ENCODE measurements at regions not wholly inside any gene's neighbourhood (a gene's known extent, or its start where the extent isn't known, plus 50 kb on each side); places are given as distances from the start of the nearest gene placed in this dataset.
A peak's percentile ranks its signal among the peaks of the same experiment; 100 is the strongest.

DNA sequence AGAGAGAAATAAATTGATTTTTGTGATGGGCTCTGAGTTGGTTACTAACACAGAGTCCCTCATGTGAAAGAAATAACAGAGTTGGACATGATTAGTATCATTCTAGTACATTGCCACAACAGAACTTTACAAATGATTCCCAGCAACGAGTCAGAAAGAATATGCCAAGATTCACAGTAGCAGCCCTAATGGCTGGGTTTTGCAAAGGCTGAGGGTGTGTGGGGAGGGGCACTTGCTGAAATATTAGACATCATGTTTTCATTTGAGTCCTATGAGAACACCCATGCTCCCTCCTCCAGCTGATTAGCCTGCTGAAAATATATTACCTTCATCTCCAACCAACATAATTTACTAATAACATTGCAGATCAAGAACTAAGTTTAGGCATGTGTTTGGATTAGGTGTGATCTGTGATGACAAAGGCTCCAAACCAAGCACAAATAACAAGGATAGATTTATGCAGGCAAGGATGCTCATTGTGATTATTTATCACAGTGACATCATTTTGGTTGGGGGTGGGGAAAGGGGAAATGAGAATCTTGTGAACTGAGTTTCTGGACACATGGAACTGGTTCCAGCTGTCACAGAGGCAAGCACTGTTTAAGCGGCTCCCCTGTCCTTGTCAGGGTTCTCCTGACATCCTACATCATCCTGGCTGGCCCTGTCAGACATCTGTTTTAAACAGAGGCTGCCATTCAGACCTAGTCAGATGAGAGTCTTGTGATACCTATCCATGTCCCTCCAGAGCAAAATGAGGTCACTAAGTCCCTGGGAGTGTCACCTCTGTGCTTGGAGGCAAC, 205.8 kb upstream of the NCKAP5 start:
- DNase-seq, result no peak

DNA sequence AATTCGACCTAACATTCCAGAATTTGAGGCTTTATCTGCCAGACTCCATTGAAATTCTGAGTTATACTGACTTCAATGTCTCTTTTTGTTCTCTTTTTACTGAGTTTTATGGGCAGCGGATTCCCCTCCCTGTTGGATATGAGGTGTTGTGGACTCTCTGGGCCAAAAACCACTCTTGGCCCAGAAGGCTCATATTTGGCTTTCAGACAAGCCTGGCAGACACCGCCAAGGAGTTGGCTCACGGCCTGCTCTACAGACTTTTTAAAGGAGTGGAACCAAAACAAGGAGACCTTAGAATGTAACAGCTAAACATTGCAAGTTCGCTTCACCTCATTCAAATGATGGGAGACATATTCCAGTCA, 206.4 kb upstream of the NCKAP5 start:
- DNase-seq, result no peak

DNA sequence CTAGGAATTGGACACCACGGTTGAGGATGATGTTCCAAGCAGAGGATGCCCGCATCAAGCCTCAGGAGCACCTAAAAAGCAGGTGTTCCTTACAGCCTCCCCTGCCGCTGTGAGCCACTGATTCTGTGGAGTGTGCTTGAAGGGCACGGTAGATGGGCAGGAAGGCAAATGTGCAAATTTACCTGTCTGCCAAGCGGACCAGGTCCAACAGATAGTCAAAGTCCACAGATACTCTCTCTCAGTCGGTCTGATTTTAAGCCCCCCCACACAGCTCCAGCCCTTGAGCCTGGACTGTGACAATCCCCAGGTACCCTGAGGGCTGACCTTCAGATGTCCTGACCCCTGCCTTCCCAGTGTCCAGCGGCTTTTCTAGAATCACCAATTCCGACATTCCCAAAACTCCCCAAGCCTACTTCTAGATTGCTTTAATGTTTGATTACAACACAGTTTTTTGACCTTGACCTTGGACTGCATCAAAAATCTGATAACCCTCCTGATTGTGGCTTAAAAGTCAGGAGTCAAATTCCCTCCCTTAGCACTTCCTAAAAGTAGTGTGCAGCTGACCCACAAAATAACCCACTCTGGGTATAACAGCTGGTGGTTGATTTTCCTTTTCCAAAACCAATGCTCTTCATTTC, 208.8 kb upstream of the NCKAP5 start:
- DNase-seq, result no peak

DNA sequence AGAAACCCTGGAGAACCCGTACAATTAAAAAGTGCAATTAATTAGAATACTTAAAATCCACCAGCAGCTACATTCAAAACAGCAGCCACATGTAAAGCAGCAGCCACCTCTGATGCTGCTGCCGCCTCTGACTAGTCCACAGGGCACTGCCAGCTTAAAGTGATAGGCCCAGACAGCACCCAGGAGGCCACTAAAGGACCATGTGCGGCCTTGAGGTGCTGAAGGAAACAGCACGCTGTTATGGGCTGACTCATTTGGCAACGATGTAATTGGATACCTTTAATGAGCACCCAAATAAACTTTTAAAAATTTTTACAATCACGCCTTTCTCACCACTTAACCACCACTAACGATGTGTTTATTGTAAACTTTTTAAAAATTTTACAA, 209.3 kb upstream of the NCKAP5 start:
- no peak for DNase-seq

DNA sequence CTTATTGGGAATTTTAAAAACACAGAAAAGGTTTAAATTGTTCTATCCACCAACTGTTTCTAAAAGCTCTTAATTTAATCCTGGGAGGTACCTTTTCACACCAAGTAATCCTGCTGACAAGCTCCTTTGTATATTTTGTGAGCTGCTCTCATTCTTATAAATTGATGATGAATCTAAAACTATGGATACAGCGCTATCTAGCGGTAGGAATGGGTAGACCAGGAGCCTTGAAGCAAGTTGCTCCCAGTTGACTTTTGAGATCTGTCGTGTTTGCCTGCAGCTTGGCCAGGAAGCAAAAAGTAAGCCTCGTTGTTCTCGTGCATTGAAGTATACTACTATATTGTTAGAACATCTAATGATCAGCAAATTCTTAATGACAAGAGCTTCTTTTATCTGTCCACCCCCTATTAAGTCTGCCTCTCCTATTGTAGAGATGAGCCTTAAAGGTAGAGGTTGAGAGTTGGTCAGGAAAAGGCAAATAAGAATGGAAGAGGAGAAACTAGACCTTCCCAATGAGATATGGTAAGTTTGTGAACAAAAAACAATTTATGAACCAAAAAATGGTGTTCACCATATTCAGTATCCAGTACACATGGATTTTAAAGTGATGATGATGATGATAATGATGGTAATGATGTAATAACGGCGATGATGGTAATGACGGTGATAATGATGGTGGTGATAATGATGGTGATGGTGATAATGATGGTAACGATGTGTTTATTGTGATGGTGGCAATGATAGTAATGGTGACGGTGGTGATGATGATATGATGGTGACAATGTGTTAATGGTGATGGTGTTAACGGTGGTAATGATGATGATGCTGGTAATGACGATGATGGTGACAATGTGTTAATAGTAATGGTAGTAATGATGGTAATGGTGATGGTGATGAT, 212.1 kb upstream of the NCKAP5 start:
- peak; percentile 34 for DNase-seq

DNA sequence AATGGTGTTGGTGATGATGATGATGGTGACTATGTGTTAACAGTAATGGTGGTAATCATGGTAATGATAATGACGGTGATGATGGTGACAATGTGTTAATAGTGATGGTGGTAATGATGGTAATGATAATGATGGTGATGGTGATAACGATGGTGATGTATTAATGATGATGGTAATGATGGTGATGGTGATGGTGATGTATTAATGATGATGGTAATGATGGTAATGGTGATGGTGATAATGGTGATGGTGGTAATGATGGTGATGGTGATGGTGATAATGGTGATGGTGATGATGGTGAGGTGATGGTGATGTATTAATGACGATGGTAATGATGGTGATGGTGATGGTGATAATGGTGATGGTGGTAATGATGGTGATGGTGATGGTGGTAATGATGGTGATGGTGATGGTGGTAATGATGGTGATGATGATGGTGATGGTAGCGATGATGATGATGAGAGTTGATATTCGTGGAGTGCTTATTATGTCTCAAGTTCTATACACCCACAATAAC, 212.8 kb upstream of the NCKAP5 start:
- DNase-seq, result no peak

DNA sequence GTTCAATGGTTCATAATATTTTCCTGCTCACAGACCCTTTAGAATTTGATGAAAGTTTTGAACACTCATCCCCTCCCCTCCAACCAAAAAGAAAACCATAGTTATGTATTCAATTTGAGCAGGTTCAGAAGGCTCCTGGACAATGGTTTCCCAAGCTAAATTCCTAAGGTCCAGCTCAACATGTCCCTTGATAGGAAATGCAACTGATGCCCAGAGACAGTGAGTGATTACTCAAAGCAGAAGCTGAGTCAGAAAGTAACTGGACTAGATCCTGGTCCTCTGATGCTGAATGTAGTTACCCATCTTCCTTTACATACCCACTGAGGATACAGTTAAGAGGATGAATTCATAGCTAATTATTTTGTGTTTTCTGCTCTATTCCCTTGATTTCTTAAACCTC, 218.9 kb upstream of the NCKAP5 start:
- no peak for DNase-seq

DNA sequence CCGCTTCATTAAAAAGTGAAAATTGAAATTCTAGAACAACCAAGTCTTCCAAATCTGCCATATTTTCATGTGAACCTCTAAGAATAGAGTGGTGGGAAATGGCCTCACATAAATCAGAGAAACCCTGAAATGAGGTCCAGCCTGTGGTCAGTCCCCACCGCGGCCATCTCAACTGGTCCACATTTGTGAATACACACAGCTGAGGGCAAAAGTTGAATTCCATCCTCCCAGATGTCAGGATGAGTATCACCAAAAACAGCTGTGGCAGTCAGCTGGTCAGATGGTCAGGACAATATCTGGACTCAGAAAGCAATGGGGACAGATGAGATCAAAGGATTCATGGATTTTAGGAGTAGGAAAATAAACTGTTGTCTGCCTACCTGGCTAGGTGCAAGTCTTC, 219.4 kb upstream of the NCKAP5 start:
- no peak for DNase-seq

DNA sequence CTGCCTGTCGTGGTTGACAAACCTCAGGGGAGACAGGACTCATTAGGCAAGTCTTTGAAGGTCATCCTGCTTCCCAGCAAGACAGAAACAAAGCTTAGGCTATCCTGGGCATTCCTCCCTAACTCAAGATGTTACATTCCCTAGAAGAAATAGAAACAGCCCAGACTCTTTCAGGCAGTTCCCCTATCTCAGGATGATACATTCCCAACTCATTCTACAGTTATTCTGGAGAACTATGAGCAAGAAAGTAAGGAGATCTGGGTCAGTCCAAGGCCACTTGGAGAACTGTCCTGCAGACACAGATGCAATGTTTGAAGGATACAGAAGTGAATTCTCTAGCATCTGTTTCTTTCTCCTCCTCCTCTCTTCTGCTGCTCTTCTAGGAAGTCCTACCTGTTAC, 220.1 kb upstream of the NCKAP5 start:
- no peak for DNase-seq

DNA sequence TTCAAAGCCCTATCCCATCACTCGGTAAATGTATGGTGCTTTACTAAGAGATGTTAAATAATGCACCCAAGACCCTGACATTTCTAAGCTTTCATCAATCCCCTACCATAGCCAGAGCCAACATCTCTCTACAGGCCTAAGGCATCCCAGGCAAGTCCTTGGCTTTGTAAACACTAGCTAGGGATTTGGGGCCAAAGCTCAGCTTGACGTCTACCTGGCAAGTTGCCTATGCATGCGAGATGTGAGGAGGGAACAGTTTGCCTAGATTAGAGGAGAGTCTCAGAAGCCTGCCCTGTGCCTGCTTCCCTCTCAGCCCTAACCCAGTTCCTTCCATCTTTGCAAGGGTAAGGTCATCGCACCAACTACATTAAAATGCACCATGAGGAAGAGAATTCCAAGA, 221.5 kb upstream of the NCKAP5 start:
- DNase-seq, result no peak

DNA sequence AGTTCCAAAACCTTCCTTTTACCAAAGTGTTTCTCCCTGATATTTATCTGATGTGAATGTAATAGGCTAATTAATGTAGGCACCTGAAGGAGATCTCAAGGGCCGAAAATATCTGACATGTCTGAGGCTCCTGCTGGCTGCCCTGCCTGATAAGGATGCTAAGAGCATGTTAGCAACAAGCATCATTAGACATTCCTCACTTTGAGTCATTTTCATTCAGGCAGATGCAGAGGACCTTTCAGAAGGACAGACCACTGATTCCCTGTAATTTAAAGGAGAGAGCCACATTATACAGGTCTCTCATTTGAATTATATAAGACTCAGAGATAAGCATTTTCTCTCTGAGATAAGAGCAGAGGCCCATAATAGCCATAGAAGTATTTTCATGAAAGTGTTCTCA, 222.4 kb upstream of the NCKAP5 start:
- no peak for DNase-seq

DNA sequence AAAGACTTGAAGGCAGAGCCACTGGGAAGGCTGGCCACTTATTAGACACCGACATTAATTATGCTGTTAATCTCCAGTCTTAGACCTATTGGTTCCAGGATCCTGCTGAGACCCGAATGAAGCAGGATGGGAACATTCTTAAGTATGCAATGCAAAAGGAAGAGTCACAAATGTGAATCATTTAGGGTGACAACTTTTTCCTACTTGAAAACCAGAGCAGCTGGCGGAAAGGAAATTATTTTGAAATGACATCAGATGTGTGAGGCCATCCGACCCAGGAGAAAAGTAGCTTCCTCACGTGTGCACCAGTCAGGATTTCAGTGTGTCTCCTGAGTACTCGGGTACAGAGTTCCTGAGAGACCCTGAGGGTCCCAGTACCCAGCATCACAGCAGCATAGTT, 222.9 kb upstream of the NCKAP5 start:
- DNase-seq, result no peak

DNA sequence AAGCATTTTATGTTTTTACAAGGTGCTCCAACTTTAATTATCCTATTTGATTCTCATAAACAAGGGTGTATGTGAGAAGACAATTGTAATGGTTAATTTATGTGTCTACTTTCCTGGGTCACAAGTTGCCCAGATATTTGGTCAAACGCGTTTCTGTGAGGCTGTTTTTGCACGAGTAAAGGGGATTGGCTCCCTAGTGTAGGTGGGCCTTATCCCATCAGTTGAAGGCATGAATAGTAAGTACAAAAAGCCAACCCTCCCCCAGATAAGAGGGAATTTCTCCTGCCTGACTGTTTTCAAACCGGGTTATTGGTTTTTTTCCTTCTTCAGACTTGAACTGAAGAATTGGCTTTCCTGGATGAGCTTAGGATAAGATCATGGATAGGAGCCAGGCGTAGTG, 224.0 kb upstream of the NCKAP5 start:
- no peak for DNase-seq

DNA sequence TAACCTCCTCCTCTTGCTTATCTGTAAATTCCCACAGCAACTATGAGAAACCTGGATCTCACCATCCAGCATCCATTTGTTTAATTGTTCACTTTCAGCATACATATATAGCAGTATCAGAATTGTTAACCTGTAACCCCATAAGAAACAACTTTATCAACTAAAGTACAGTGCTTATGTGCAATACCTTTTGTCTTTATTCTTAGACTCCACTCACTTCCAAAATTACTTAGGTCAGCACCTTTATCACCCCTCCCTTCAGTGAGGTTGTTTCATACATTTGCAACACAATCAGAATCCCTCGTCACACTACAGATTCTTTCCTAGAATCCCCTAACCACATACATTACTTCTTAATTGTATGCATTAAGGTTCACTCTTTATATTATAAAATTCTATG, 225.9 kb upstream of the NCKAP5 start:
- DNase-seq, result no peak

DNA sequence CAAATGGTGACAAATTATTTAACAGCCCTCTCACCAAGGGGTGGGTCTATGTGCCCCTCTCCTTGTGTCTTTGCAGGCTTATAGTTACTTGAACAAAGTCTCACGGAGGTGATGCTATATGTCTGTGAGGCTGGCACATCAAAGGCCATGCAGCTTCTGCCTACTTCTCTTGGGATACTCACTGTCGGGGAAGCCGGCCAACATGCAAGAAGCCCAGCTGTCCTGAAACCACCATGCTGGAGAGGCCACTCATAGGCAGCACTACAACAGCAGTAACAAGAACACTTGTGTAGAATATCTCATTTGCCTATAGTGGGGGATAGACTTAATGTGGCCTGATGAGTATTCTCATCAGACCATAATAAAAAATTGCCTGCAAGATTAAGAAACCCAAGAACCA, 233.7 kb upstream of the NCKAP5 start:
- DNase-seq, result no peak

DNA sequence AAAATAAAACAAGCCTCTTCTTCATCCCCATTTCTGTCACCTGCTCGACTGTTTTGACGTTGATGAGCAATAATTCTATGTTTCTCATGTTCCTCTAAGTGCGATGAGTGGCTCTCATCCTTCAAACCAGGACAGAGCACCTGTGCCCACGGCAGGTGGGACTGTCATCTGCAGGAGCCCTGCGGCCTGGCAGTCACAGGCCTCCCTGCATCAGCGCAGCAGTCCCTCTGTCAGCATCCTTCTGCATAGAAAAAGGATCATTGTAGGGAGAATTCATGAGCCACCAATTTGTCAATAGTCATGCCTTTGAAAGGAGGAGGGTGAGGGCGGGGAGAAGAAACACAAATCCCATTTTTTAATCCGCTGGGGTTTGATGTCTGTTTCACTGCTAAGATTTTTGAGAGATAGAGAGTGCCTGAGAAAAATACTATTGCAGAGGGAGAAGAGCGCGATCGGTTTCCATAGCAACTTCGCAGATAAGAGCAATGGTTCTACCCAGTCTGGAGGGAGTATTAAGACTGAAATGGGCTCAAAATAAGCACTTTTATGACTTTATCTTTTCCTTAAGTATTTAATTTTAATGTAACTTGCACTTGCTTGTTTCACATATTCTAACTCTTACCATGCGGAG, 234.3 kb upstream of the NCKAP5 start:
- DNase-seq, result no peak

DNA sequence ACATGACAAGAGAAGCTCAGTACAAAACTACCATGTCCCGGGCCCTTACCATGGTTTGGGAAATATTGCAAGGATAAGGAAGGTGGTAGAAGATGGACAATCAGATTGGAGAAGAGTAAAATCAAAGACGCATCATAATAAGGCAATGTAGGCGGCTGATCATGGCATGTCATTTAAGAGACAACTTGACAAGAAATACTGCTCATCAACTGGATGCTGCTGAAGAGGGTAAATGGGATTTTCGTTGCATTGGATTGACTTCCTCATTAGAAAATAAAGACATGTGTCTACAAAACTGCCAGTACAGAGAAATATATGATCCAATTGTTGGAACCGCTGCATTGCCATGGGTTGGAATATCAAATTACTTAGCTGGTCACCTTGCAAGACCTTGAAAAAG, 238.3 kb upstream of the NCKAP5 start:
- no peak for DNase-seq

DNA sequence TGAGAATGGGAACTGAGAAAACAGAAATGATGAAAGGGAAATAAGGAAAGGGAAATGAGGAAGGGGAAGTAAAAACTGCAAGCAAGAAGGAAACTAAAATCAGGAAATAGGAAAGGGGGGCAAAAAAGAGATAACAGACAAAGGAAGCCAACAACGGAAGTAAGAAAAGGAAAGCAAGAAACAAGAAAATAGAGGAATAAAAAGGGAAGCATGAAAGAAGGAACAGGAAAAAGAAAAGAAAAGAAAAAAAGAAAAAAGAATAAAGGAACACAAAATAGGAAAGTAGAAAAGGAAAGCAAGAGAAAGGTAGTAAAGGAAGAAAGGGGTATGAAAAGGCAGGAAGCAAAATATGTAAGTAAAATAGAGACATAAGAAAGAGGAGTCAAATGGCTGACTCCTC, 241.2 kb upstream of the NCKAP5 start:
- no peak for DNase-seq

DNA sequence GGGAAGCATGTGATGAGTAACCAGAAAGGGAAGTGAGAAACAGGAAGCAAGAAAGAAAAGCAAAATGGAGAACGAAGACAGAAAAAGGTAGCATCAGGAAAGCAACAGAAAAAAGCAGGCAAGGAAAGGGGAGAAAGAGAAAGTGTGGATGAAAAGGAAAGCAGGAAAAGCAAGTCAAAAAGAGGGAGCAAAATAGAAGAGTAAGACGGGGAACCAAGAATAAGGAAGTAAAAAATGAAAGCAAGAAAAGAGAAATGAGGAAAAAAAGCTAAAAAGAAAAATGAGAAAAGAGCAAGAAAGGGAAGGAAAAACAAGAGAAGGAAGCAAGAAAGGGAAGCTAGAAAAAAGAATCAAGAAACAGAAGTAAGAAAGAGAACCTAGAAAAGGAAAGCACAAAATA, 242.3 kb upstream of the NCKAP5 start:
- no peak for DNase-seq

DNA sequence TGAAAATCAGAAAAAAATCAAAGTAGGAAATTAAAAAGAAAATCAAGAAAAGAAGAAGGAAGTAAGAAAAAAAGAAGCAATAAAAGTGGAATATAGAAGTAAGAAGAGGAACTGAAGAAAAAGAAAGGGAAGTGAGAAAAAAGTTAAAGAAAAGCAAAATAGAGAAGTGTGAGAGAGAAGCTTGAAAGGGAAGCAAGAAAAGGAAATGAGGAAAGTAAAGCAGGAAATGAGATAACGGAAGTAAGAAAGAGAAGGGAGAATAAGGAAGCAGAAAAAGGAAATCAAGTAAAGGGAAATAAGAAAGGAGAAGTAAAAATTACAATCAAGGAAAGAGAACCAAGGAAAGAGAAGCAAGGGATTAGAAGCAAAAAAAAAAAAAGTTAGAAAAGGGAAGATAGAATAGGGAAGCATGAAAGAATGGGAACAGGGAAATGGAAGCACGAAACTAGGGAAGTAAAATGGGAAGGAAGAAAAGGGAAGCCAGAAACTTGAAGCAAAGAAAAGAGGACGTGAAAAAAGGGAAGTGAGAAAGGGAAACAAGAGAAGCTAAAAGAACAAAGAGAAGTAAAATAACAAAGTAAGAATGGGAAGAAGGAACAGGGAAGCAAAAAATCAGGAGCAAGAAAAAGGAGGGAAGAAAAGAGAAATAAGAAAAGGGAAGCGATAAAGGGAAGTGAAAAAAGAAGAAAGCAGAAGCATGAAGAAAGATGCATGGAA, 243.3 kb upstream of the NCKAP5 start:
- no peak for DNase-seq

DNA sequence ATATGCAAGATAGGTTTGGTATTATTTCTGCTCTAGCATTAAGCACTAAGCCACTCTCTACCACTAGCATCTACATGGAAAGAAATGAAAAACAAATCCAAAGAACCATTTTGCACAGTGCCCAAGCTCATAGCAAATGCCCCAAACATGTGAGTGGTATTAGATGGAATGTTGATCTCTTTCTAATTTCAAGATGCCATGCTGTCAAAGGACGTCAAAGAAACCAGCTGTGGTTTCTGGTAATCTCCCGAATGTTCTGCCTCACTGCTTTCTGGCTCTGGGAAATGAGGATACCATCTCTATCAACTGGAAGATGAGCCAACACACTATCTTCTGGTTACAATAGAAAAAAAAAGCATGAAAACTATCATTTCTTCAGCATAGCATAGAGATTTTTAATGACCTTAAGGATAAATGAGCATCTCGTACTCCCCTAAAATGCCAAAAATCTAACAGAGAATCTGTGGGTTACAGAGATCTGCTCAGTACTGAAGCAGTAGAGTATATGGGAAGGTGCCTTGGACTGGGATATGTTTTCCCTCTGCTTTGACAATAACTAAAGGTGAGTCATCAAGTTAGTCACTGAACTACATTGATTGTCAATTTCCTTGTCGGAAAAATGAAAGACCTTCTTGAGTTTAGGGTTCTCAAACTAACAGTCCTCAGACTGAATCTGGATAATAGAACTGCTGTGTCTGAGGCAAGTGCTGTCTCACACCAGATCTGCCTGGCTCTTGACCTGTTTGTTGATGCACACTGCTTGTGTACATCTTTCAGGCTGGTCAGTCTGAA, 244.8 kb upstream of the NCKAP5 start:
- no peak for DNase-seq

DNA sequence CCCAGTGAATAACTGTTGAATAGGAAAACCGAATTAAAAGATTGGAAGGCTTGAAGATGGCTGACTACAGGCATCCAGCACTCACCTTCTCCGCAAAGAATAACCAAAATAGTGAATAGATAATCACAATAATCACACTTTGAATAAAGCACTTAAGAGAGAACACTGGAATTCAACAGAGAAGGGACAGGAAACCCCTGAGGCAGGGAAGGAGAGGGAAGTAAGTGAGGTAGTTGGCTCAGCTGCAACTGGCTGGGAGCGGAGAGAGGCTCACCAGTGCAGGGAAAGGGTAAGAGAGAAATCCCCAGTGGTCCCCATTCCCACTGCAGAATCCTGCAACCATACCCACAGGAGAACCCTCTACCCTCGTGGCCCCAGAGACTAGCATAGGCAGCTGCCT, 246.6 kb upstream of the NCKAP5 start:
- no peak for DNase-seq
